Renal cortex interstitium (tissue), 11 donors: ENCODE measurements at regions not wholly inside any gene's neighbourhood (a gene's known extent, or its start where the extent isn't known, plus 50 kb on each side); places are given as distances from the start of the nearest gene placed in this dataset.
"Not testable (repeated sequence)": the region's sequence is repeated elsewhere in the genome, so short reads cannot be mapped to it uniquely, and the experiment has no call there.

Experiments
- DNase-seq, 11 donors: peaks; one replicate each; pipeline ENCODE4 v3.0.0-alpha.2; 2013; ENCODE audit warnings: low read depth in 9 of 11, low spot score in 4 of 11; ENCODE audit errors: extremely low read depth in 1 of 11

DNA sequence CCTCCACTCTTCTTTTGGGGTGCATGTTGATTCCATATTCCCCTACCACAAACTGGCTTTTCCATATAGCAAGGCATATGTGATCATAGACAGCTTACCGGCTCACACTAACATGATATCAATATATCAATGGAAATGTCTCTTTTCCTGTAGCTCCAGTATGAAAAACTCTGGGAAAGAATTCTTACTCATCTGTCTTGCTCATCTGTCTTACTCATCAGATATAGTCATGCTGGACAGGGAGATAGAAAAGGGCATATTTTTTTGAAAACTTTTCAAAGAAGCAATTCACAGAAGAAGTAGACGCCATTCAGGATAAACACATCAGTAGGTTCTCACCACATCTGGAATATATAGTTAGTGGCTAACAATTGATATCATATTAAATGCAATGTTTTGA, 794.7 kb downstream of the RAB28 start:
- DNase-seq: no peak

DNA sequence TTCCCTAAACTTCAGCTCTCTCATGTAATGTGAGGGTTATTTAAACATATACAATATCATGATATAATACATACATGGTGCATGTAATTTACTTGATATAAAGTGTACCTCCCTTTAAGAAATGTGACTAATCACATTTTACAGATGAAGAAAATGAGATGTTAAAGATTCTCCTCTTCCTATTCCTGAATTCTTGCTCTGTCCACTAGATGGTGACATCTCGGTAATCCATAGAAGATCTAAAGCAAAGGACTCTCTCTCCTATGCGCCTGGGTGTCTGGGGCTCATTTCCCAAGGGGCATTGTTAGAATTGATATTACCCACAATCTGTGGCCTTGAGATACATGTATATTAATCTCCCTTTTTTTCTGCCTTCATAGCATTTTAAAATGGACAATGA, 804.9 kb downstream of the RAB28 start:
- DNase-seq: no peak

DNA sequence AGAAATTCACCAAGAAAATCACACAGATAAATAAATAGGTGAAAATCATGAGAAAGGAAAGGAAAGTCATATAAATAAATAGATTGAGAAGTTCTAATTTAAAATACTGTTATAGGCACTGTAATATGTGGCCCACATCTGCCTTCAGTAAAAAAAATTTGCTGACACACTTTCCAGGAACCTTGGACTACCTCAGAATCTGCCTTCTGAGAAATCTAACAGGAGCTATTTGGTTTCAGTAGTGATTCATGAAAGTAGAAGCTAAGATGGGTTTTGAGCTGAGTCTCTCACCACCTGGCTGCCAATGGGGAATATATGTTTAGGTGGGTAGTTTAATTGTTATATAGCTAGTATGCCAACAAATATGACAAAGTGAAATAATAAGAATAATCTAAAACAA, 810.0 kb downstream of the RAB28 start:
- no peak for DNase-seq

DNA sequence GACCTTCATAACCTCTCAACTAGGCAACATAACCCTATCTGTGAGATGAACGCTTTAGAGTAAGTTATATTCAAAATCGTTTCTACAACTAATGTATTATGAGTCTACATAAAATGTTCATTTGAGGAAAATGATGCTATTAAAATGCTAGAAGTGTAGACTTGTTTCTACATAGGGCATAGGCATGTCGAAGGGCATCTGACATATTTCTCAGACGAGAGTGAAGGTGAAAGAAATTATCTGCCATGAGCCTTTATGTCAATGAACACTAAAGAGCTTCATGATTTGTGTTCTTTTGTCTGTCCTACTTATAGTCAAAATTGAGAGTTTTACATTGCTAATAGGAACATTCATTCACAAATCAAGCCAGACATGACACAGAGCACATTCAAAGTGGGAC, 811.8 kb downstream of the RAB28 start:
- no peak for DNase-seq

DNA sequence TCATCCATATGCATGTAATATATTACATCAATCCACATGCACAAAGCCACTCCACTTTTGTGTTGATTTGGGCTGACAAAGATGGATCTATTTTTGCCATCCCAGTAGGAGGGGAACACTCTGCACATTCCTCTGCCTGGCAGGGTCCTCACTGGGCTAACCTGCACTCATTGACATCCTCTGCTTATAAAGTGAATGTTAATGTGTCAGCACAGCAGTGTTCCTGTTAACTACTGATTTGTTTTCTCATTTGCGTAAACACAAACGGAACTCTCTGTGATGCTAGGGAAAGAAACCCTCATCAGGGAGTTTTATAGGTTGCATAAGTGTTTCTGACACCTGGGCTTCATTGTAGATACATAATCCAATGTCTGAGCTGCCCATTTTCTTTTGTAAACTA, 826.0 kb downstream of the RAB28 start:
- DNase-seq: no peak

DNA sequence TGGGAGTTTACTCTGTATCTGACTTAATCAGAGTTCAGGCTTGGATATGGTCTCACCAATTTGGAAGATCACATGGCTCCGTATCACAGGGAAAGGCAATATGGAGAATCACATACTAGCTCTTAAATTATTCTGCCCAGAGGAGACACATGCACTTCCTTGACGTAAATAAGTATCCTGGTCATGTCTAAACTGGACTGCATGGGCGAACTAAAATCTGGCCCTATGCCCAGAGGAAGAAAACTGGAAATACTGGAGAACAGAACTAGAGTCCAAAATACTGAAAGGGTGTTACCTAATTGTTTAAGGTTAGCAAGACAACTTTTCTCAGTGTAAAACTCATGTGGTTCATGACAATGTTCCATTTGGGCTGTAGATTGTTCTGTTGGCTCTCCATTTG, 832.3 kb downstream of the RAB28 start:
- DNase-seq: no peak

DNA sequence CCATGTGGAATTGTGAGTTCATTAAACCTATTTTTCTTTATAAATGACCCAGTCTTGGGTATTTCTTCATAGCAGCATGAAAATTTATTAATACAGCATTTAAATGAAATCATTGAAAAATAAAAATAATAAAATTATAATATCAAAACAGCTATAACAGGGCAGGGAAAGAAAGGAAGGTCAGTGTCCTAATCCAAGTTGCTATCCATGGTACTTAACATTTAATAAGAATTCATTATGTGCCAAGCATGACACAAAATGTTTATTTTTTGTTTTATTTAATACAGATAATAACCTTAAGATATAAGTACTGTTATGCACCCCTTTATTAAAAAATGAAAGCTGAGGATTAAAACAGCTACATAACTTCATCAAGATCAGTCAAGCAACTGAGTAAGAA, 838.4 kb downstream of the RAB28 start:
- DNase-seq: no peak

DNA sequence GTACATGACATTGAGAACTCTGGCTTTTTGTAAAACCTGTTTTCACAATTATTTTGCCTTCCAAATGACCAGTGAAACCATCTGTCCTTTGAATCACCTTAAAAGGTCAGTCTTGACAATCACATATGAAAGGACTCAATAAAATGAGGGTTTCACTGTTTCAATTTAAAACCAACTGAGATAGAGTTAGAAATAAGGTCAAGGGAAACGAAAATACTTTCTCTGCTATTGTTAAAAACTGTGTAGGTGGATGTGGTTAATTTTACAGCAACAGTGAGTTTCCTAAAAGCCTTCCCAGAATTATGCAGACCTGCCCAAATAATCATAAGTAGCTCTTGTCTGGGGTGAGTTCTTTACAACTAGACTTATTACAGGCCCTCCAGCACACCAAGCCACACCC, 839.9 kb downstream of the RAB28 start:
- no peak for DNase-seq

DNA sequence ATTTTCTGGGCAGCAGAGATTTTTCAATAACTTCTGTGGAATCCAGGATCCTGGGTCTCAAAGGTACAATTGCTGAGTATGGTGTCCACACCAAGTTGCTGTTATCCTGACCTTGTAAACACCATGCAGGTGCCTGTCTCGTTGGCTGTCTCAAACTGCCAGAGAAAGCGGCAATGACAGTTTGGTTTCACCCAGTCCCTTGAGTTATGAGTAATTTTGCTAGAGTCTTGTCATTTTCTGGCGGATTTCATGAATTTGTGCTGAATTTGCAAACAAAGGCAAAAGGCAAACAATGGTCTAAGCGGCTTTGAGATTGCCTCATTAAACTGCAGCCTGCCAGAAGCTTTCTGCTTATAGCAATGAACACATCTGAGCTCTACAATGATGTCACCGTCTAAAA, 847.9 kb downstream of the RAB28 start:
- no peak for DNase-seq

DNA sequence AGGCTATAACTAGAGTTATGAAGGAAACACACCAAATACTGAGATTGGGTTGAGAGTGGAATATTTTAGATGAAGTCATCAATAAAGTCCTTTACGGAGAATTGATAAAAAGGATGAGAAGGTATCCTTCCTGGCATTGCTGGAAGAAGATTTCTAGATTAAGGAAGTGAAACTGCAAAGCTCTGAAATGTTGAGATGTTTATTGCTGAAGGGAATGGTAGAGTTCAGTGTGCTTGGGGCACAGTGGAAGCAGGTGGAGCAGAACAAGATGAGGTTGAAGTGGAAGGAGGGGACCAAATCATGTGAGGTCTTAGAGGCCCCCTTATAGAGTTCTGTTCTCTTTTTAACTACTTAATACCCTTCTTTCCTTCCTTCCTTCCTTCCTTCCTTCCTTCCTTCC, 848.5 kb downstream of the RAB28 start:
- no peak for DNase-seq

DNA sequence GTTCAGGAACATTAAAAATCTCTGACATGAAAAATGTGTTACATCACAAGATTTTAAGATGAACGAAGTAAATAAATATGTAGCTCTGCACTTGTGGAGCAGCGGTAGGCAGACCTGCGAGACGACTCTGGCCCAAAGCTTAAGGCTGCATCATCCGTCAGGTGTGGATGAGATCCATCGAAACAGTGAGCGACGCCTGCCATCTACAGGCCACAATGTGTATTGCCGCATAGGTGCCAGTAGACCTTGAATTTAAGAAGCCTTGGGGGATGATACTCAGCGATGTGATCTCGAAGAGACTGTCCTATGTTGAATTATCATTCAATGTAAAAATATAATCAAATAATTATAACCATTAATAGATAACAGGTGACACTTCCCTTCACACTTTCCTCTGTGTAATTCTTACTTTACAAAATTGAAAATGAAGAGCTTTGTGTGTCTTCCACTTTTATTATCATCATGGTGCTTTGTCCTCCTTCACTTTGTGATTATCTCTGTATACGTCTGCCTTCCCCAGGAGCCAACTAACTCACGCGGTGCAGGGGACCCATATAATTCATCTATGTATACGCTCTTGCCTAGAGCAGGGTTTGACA, 851.0 kb downstream of the RAB28 start:
- DNase-seq: peak; percentile 40 to 66 (median 60)

DNA sequence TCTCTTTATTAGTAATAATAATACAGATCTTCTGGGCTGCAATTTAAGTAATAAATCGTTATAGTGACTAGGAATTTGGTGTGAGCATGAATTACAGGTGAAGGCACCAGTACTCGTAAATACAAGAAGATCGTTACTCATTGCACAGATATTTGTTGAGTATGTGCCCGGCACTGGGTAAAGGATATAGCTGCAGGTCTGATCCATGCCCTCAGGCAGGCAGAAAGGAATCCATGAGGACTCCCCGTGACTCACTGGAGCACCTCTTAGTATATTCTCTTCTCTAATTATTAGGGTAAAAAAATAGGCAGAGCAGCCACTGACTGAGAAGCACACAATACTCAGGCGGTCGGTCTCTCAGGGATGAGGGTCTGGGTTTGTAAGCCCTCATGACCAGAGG, 868.3 kb downstream of the RAB28 start:
- no peak for DNase-seq

DNA sequence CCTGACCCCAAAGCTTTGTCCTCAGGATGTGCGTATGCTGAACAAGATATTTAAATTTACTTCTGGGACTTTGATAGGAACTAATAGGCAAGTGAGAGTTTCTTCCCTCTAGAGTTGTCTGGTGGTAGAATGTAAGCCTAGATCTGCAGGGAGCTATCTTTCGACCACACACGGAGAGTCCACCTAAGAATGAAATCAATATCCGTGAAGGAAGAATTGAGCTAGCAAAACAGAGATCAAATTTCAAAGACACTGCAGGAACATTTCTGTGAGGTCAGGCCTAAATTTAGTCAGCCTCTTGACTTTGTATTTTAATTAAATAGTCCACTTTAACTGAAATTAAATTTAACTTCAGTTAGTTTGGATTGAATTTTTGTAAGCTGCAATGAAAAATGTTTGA, 871.3 kb downstream of the RAB28 start:
- DNase-seq: peak in 8 of 11 donors; percentile 9 to 33 (median 18)

DNA sequence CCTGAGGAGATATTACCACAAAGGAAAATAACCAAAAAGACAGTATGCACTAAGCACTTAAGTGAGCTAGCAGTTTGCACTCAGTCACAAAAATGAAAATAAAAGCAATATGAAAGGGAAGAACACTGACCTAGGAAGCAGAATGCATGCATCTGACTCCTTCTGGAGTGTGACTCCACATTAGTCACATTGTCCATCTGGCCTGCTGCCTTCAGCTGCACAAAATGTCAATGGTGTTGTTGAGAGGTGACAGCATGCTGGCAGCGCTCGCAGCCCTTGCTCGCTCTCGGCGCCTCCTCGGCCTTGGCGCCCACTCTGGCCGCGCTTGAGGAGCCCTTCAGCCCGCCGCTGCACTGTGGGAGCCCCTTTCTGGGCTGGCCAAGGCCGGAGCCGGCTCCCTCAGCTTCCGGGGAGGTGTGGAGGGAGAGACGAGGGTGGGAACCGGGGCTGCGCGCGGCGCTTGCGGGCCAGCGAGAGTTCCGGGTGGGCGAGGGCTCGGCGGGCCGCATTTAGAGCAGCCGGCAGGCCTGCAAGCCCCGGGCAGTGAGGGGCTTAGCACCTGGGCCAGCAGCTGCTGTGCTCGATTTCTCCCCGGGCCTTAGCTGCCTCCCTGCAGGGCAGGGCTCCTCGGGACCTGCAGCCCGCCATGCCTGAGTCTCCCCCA, 874.8 kb downstream of the RAB28 start:
- DNase-seq: not testable (repeated sequence)

DNA sequence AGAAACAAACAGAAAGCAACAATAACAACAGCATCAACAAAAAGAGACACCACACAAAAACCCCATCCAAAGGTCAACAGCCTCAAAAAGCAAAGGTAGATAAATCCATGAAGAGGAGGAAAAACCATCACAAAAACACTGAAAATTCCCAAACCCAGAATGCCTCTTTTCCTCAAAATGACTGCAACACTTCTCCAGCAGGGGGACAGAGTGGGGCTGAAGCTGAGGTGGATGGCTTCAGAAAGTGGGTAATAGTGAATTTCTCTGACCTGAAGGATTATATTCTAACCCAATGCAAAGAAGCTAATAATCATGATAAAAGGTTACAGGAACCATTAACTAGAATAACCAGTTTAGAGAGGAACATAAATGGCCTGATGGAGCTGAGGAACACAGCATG, 888.2 kb downstream of the RAB28 start:
- DNase-seq: no peak

DNA sequence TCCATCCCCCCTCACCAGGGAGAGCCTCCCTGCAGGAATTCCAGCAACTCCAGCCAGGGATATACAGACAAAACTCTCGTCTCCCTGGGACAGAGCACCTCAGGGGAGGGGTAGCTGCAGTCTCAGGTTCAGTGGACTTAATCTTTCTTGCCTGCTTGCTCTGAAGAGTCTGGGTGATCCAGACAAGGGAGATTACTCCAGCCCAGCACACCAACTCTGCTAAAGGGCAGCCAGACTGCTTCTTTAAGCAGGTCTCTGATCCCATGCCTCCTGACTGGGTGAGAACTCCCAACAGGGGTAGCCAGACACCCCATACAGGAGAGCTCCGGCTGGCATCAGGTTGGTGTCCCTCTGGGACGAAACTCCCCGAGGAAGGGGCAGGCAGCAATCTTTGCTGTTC, 888.7 kb downstream of the RAB28 start:
- no peak for DNase-seq

DNA sequence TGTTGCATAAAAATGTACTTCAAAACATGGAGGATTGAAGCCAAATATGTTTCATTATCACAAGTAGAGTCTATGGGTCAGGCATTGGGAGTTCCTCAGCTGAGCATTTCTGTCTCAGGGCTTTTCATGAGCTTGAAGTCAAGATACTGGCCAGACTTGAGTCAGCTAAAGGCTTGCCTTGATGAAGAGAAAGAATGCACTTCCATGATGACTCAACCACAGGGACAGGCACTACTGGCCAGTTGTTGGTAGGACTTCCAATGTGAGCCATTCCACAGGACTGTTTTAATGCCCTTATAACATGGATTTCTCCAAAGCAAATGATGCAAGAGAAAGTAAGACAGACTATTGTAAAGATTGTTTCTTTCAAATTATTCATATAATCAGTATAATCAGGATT, 895.6 kb downstream of the RAB28 start:
- DNase-seq: no peak

DNA sequence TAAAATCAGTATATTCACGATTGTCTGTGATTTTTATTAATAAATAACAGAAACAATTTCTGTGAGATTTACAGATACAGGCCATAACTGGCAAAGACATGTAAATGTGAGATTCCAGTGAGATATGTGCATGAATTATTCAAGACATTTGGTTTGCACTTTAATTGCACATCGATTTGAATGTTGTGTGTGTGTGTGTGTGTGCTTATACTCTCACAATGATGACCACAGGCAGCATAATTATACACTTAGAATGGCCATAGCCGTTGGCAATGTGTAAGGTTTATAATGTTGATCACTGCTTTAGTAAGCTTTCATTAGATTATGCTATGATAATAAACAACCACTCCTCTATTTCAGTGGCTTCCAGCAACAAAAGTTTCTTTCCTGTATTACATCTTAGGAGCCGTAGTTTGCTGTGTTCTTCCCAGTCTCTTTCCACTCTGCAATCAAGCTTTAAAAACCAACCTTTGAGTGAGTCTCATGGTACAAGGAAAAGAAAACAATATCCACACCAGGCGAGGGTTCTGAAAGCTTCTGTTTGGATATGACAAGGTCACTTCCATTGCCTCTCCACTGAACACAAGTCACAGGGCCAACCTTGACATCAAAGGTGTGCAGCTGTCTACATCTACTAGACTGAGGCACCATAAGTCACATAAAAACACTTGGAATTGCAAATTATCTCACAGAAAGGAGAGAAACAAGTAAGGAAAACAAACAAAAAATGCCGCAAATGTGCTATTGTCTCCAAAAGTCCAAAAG, 897.7 kb downstream of the RAB28 start:
- DNase-seq: no peak

DNA sequence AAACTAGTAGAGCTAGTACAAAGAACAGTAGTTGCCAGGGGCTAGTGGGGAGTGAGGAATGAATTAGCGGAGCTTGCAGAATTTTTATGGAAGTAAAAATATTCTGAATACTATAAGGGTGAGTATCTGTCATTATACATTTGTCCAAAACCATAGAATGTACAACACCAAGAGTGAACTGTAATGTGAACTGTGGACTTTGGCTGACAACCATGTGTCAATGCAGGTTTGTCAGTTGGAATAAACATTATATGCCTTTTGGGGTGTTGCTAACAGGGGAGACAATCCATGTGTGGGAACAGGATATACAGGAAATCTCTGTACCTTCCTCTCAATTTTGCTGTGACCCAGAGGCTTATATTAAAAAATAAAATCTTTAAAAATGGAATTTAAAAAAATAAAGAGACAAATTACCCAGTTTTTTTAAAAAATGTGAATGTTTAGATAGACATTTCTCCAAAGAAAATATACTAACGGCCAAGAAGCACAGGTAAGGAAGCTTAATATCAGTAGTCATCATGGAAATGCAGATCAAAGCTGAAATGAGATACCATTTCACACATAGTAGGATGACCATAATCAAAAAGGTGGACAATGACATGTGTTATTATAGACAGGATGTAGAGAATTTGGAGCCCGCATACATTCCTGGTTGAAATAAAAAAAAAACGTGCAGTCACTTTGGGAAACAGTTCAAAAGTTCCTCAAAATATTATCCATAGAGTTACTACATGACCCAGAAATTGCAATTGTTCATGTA, 899.8 kb downstream of the RAB28 start:
- no peak for DNase-seq

DNA sequence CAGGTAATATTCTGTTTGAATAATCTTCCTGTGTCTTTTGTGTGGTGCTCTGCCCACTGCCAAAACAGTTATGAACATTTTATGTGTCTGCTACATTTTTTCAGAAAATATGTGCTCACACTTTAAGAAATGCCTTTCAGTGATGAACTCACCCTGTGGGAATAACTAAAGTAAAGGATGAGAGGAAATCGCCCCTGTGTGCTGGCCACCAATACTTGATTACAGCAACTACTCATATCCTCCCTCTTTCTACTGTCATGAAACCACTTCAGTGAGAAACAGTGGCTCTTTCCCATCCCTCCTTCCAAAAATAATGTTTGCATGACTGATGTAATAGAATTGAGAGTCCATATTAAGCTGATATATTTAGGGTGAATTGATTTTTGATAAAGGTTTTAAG, 900.9 kb downstream of the RAB28 start:
- DNase-seq: no peak
